Endodermal cell (in vitro differentiated cells): ENCODE measurements at regions not wholly inside any gene's neighbourhood (a gene's known extent, or its start where the extent isn't known, plus 50 kb on each side); places are given as distances from the start of the nearest gene placed in this dataset.

ENCODE experiments used
- DNase-seq: peaks from one replicate; pipeline ENCODE4 v3.0.0-alpha.2; 2017
- H3K27ac ChIP-seq: 2 replicates; pipeline ENCODE4 v1.5.1; 2013; ENCODE audit warnings: mild to moderate bottlenecking, low read depth, low read length, moderate library complexity
- H3K27me3 ChIP-seq: 2 replicates; pipeline ENCODE4 v1.6.1; 2013; ENCODE audit warnings: mild to moderate bottlenecking, low read length, moderate library complexity; ENCODE audit not compliant: insufficient read depth, control insufficient read depth, poor library complexity, severe bottlenecking
- H3K36me3 ChIP-seq: 2 replicates; pipeline ENCODE4 v1.7.0; 2013; ENCODE audit warnings: mild to moderate bottlenecking, low read length, moderate library complexity; ENCODE audit not compliant: control insufficient read depth, insufficient read depth
- H3K4me1 ChIP-seq: one replicate; pipeline ENCODE4 v1.7.0; 2013; ENCODE audit warnings: low read length; ENCODE audit not compliant: control insufficient read depth, insufficient read depth
- H3K4me3 ChIP-seq: 2 replicates; pipeline ENCODE4 v1.5.1; 2013; ENCODE audit warnings: mild to moderate bottlenecking, low read length, moderate library complexity
- H3K9ac ChIP-seq: 2 replicates; pipeline ENCODE4 v1.6.1; 2013; ENCODE audit warnings: mild to moderate bottlenecking, low read length, moderate library complexity; ENCODE audit not compliant: poor library complexity, severe bottlenecking; ENCODE audit errors: extremely low read depth
- H3K9me3 ChIP-seq: 2 replicates; pipeline ENCODE4 v1.6.1; 2013; ENCODE audit warnings: mild to moderate bottlenecking, low read length, moderate library complexity; ENCODE audit not compliant: control insufficient read depth
- H3K27ac Mint-ChIP-seq: 2 replicates; pipeline ENCODE4 v1.8.0; 2020; ENCODE audit warnings: mixed read lengths
- H3K27me3 Mint-ChIP-seq: 2 replicates; pipeline ENCODE4 v1.8.0; 2021; ENCODE audit warnings: mild to moderate bottlenecking, mixed read lengths; ENCODE audit not compliant: insufficient read depth
- H3K36me3 Mint-ChIP-seq: 2 replicates; pipeline ENCODE4 v1.8.0; 2020; ENCODE audit warnings: low read depth, mixed read lengths
- H3K4me1 Mint-ChIP-seq: 2 replicates; pipeline ENCODE4 v1.8.0; 2020; ENCODE audit warnings: mixed read lengths
- H3K4me3 Mint-ChIP-seq: 2 replicates; pipeline ENCODE4 v1.8.0; 2020; ENCODE audit warnings: mild to moderate bottlenecking, moderate library complexity, mixed read lengths
- H3K9me3 Mint-ChIP-seq: 2 replicates; pipeline ENCODE4 v1.8.0; 2020; ENCODE audit warnings: mild to moderate bottlenecking, mixed read lengths
- CTCF ChIP-seq: fragments of 200-600 bp; sonication (generic); conservative IDR thresholded peaks from 2 replicates; pipeline ENCODE4 v1.5.0; 2021; ENCODE audit warnings: antibody characterized with exemption, mild to moderate bottlenecking
- WGBS, 2 experiments: methylation state at CpG; one replicate each; pipeline versions ENCODE4 v1.1.5 to v1.1.7; 2013; ENCODE audit warnings: missing lambda C conversion rate in 2 of 2, mixed read lengths in 1 of 2; ENCODE audit not compliant: insufficient coverage in 1 of 2, insufficient read length in 1 of 2; 5-methylcytosine and 5-hydroxymethylcytosine counted together

GRCh38 chr20:4607287-4607713 is 79.0 kb upstream of the PRNP start:
- peak; percentile 95 for TF ChIP-seq CTCF
- no peaks in the 10 kb centered on the region for H3K36me3 ChIP-seq
- no peak overlapping the region for H3K27ac ChIP-seq
- Mint-ChIP-seq H3K4me3 (no peak overlapping the region), H3K36me3 (no peaks in the 10 kb centered on the region), H3K27me3 (no peaks in the 10 kb centered on the region), H3K27ac (peak overlapping the region; percentile 28), H3K4me1 (no peaks in the 10 kb centered on the region), H3K9me3 (no peaks in the 10 kb centered on the region)
- DNase-seq, result peak; percentile 82
- no peak overlapping the region for H3K4me3 ChIP-seq
- H3K27me3 ChIP-seq, result peaks cover 7% of the 10 kb centered on the region
- WGBS, 2 experiments, result 21 to 49% methylated on average over 9 to 13 of the region's 13 CpGs
- H3K9me3 ChIP-seq, result no peaks in the 10 kb centered on the region
- H3K4me1 ChIP-seq, result no peaks in the 10 kb centered on the region
- H3K9ac ChIP-seq, result no peak overlapping the region

- no peak for TF ChIP-seq CTCF
- H3K27me3 ChIP-seq, result peaks cover 7% of the 10 kb centered on the region
- no peak overlapping the region for H3K27ac ChIP-seq
- 93 to 100% methylated on average over 1 of the region's 2 CpGs for WGBS, 2 experiments
- H3K27me3 Mint-ChIP-seq, result peaks cover 2% of the 10 kb centered on the region
- H3K4me3 ChIP-seq, result no peak overlapping the region
- no peaks in the 10 kb centered on the region for H3K4me1 Mint-ChIP-seq
- H3K4me3 Mint-ChIP-seq, result no peak overlapping the region
- no peak for DNase-seq
- H3K36me3 ChIP-seq, result no peaks in the 10 kb centered on the region
- no peaks in the 10 kb centered on the region for H3K9me3 Mint-ChIP-seq
- no peaks in the 10 kb centered on the region for H3K36me3 Mint-ChIP-seq
- H3K4me1 ChIP-seq, result no peaks in the 10 kb centered on the region
- H3K9me3 ChIP-seq, result no peaks in the 10 kb centered on the region
- H3K9ac ChIP-seq, result no peak overlapping the region
- H3K27ac Mint-ChIP-seq, result no peak overlapping the region
These were observed 80.2 kb upstream of the PRNP start for GRCh38 chr20:4606051-4606450.

- Histone ChIP-seq H3K4me3 (no peak overlapping the region), H3K36me3 (no peaks in the 10 kb centered on the region), H3K9me3 (no peaks in the 10 kb centered on the region), H3K4me1 (no peaks in the 10 kb centered on the region), H3K27me3 (peaks cover 7% of the 10 kb centered on the region), H3K27ac (no peak overlapping the region), H3K9ac (no peak overlapping the region)
- H3K4me1 Mint-ChIP-seq, result no peaks in the 10 kb centered on the region
- H3K27me3 Mint-ChIP-seq, result peaks cover 3% of the 10 kb centered on the region
- no peak overlapping the region for H3K27ac Mint-ChIP-seq
- H3K36me3 Mint-ChIP-seq, result no peaks in the 10 kb centered on the region
- 86 to 100% methylated on average over 2 to 3 of the region's 4 CpGs for WGBS, 2 experiments
- H3K9me3 Mint-ChIP-seq, result no peaks in the 10 kb centered on the region
- H3K4me3 Mint-ChIP-seq, result no peak overlapping the region
- DNase-seq, result no peak
- TF ChIP-seq CTCF, result no peak
These were observed 81.1 kb upstream of the PRNP start for GRCh38 chr20:4605166-4605565.
